Endothelial cell of umbilical vein (primary cell): ENCODE measurements at regions not wholly inside any gene's neighbourhood (a gene's known extent, or its start where the extent isn't known, plus 50 kb on each side); places are given as distances from the start of the nearest gene placed in this dataset.

Experiments
- EZH2 ChIP-seq: IDR thresholded peaks from 2 replicates; pipeline ENCODE4 v1.6.1; 2012; ENCODE audit warnings: borderline replicate concordance, low read depth, mild to moderate bottlenecking, moderate library complexity, low read length, inconsistent platforms; ENCODE audit not compliant: severe bottlenecking
- FOS ChIP-seq: IDR thresholded peaks from 2 replicates; pipeline ENCODE4 v1.6.1; 2011; ENCODE audit warnings: mild to moderate bottlenecking, low read length, moderate library complexity, borderline replicate concordance; ENCODE audit not compliant: insufficient read depth
- JUN ChIP-seq: IDR thresholded peaks from 2 replicates; pipeline ENCODE4 v1.6.1; 2011; ENCODE audit warnings: borderline replicate concordance, low read depth; ENCODE audit not compliant: insufficient read length, insufficient read depth
- MYC ChIP-seq: IDR thresholded peaks from one replicate; pipeline ENCODE4 v1.6.1; 2011; ENCODE audit warnings: mild to moderate bottlenecking, low read depth, low read length
- POLR2A ChIP-seq: IDR thresholded peaks from 2 replicates; pipeline ENCODE4 v1.6.1; 2012; ENCODE audit warnings: low read depth, mild to moderate bottlenecking, control low read depth, low read length
- POLR2AphosphoS5 ChIP-seq: IDR thresholded peaks from 2 replicates; pipeline ENCODE4 v1.6.1; 2012; ENCODE audit warnings: low read depth, mild to moderate bottlenecking, control low read depth, low read length, moderate library complexity; ENCODE audit not compliant: insufficient read depth
- TF ChIP-seq, protein P1 (sequence below), 2 donors: IDR thresholded peaks; 1 replicate in 1 of 2; 2 replicates in 1 of 2; pipeline ENCODE4 v1.5.1; 2011; ENCODE audit warnings: low read length in 2 of 2, mild to moderate bottlenecking in 2 of 2, moderate library complexity in 2 of 2, control low read depth in 1 of 2, inconsistent platforms in 1 of 2, low read depth in 1 of 2; ENCODE audit not compliant: insufficient read depth in 1 of 2; ENCODE audit errors: extremely low read depth in 1 of 2
- TF ChIP-seq, protein P2 (sequence below): IDR thresholded peaks from 2 replicates; pipeline ENCODE4 v1.6.1; 2011; ENCODE audit not compliant: insufficient read depth, insufficient read length

DNA sequence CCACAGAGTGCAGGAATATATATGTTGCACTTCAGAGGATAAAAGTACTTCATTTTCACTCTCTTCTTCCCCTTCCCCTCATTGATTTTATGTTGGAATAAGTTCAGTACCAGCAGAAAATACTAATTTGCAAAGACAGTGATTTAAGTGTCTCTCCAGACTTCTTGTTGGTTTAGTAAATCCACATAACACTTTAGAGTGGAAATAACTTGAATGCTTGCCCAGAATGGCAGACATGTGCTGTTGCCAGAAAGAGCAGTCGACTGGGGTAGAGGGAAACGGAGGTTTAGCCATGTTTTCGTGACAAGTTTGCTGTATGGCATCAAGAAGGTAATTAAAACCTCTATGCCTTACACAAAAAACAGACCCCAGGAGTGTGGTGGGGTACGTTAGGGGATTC, 246.0 kb upstream of the CXCR4 start:
- TF ChIP-seq POLR2AphosphoS5 (no peak), POLR2A (no peak), FOS (no peak), EZH2 (no peak), MYC (no peak), JUN (no peak)
- TF ChIP-seq, protein P1, sequence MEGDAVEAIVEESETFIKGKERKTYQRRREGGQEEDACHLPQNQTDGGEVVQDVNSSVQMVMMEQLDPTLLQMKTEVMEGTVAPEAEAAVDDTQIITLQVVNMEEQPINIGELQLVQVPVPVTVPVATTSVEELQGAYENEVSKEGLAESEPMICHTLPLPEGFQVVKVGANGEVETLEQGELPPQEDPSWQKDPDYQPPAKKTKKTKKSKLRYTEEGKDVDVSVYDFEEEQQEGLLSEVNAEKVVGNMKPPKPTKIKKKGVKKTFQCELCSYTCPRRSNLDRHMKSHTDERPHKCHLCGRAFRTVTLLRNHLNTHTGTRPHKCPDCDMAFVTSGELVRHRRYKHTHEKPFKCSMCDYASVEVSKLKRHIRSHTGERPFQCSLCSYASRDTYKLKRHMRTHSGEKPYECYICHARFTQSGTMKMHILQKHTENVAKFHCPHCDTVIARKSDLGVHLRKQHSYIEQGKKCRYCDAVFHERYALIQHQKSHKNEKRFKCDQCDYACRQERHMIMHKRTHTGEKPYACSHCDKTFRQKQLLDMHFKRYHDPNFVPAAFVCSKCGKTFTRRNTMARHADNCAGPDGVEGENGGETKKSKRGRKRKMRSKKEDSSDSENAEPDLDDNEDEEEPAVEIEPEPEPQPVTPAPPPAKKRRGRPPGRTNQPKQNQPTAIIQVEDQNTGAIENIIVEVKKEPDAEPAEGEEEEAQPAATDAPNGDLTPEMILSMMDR (IDR thresholded peaks at IDR 0.05; ENCODE audit: extremely low read depth in 1 of 2, insufficient read depth in 1 of 2, low read depth in 1 of 2, low read length in 2 of 2): no peak
- TF ChIP-seq, protein P2, sequence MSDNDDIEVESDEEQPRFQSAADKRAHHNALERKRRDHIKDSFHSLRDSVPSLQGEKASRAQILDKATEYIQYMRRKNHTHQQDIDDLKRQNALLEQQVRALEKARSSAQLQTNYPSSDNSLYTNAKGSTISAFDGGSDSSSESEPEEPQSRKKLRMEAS: no peak
